Pancreas (tissue), 10 donors: ENCODE measurements at regions not wholly inside any gene's neighbourhood (a gene's known extent, or its start where the extent isn't known, plus 50 kb on each side); places are given as distances from the start of the nearest gene placed in this dataset.
A peak's percentile ranks its signal among the peaks of the same experiment; 100 is the strongest.

Experiments
- ATAC-seq, 4 donors: fragments of 200-7000 bp; cut with Tn5 transposase; one replicate each; pipeline versions ENCODE4 v1.8.0 to v1.9.1; 2020; ENCODE audit warnings: mild to moderate bottlenecking in 4 of 4, moderate library complexity in 4 of 4
- DNase-seq, 6 donors: peaks; one replicate each; pipeline ENCODE4 v3.0.0-alpha.2; 2020
- FAIRE-seq: peaks from 2 replicates; lab custom pipeline; 2012; peaks lifted over from hg19 to GRCh38; lab: Jason Lieb, UNC
- H3K27ac ChIP-seq, 4 donors: fragments of 200-600 bp; sonication (generic); 1 replicate in 3 of 4; 2 replicates in 1 of 4; pipeline versions ENCODE4 v1.5.0 to v1.8.0; 2020
- H3K27me3 ChIP-seq, 4 donors: fragments of 200-600 bp; one replicate each; pipeline ENCODE4 v1.8.0; 2021
- H3K36me3 ChIP-seq, 3 donors: fragments of 200-600 bp; sonication (generic) in 1 of 3; one replicate each; pipeline versions ENCODE4 v1.5.0 to v1.8.0; 2020 to 2021
- H3K4me1 ChIP-seq, 3 donors: fragments of 200-600 bp; one replicate each; pipeline ENCODE4 v1.8.0; 2021
- H3K4me3 ChIP-seq, 4 donors: fragments of 200-600 bp; sonication (generic) in 2 of 4; one replicate each; pipeline versions ENCODE4 v1.5.0 to v1.8.0; 2020 to 2021
- H3K9me3 ChIP-seq, 4 donors: fragments of 200-600 bp; one replicate each; pipeline ENCODE4 v1.8.0; 2021
- WGBS, 2 donors: extraction: QIAGEN DNeasy Blood & Tissue Kit; methylation state at CpG; one replicate each; pipeline ENCODE4 v1.1.7; 2013; 5-methylcytosine and 5-hydroxymethylcytosine counted together
- intact Hi-C, 3 donors: fragments of 100-400 bp; cut with DNase I; formaldehyde crosslinking; loops; one replicate each; pipeline versions ENCODE4 v1.11.1 to v1.14.2; 2022
- TF ChIP-seq, protein P1 (sequence below), 4 donors: fragments of 200-600 bp; sonication (generic) in 3 of 4; IDR thresholded peaks; one replicate each; pipeline versions ENCODE4 v1.5.0 to v1.8.0; 2021; ENCODE audit warnings: antibody characterized with exemption in 4 of 4
- donor health status: healthy with polysubstance abuse.
- donor health status: DM: no; HTN: no; CAD: no; lungs with moderate emphysema.
- donor health status: DM: no; HTN: no; CAD: no.
- donor health status: control.
- donor health status: control.
- donor health status: Bipolar disorder and iron deficiency.
- donor health status: DM: yes; HTN: yes; CAD: no.
- donor health status: DM: no; HTN: no; CAD: no.
- donor health status: DM: no; HTN: no; CAD: no.
- donor health status: DM: yes; HTN: yes; CAD: no.

DNA sequence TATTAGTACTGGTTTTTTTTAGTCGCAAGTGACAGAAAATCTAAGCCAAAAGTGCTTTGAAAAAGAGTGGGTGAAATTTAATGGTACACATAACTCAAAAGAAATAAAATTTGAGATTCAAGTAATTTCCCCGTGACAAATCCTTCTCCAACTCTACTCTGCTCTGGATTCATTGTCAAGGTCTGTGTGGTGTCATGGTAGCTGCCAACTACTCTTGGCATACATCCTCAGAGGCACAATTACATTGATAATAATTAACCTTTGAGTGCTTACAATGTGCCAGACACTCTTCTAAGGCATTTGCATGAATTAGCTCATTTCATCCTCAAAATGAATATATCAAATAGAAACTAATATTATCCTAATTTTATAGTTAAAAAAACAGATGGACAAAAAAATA, 1153.9 kb upstream of the NCAM2 start:
- H3K36me3 ChIP-seq: no peaks in the 10 kb centered on the region
- intact Hi-C loops: no loop called here
- WGBS, 2 donors: 48 to 55% methylated on average over 2 of the region's 2 CpGs
- TF ChIP-seq, protein P1, sequence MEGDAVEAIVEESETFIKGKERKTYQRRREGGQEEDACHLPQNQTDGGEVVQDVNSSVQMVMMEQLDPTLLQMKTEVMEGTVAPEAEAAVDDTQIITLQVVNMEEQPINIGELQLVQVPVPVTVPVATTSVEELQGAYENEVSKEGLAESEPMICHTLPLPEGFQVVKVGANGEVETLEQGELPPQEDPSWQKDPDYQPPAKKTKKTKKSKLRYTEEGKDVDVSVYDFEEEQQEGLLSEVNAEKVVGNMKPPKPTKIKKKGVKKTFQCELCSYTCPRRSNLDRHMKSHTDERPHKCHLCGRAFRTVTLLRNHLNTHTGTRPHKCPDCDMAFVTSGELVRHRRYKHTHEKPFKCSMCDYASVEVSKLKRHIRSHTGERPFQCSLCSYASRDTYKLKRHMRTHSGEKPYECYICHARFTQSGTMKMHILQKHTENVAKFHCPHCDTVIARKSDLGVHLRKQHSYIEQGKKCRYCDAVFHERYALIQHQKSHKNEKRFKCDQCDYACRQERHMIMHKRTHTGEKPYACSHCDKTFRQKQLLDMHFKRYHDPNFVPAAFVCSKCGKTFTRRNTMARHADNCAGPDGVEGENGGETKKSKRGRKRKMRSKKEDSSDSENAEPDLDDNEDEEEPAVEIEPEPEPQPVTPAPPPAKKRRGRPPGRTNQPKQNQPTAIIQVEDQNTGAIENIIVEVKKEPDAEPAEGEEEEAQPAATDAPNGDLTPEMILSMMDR (IDR thresholded peaks at IDR 0.05): no peak
- H3K4me3 ChIP-seq: no peak overlapping the region
- FAIRE-seq (no peak), ATAC-seq (no peak), DNase-seq (no peak)
- H3K9me3 ChIP-seq: no peaks in the 10 kb centered on the region
- H3K27me3 ChIP-seq: no peaks in the 10 kb centered on the region
- no peak overlapping the region for H3K27ac ChIP-seq
- H3K4me1 ChIP-seq: no peaks in the 10 kb centered on the region

DNA sequence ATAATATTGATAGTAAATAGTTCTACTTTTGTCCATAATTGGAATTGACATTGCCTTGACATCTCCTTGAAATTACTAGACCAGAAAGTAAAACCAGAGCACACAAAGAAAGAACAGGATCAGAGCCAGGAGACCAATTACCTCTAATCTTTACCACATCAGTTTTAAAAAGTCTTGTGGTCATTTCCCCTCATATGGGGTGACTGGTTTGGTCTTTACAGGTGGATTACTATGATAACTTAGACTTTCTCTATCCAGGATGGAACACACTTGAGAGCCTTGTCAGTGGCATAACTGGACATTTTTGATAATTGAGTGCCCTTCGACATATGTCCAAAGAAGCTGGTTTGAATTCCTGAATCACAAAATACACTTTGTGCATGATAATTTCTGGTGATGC, 1148.1 kb upstream of the NCAM2 start:
- DNase-seq: no peak
- Histone ChIP-seq H3K9me3 (no peaks in the 10 kb centered on the region), H3K4me1 (no peaks in the 10 kb centered on the region), H3K27ac (no peak overlapping the region), H3K36me3 (no peaks in the 10 kb centered on the region), H3K4me3 (no peak overlapping the region), H3K27me3 (no peaks in the 10 kb centered on the region)
- intact Hi-C loops: no loop called here
- WGBS, 2 donors: 89 to 97% methylated on average over 1 of the region's 1 CpG
- TF ChIP-seq, protein P1 (IDR thresholded peaks at IDR 0.05): no peak
- no peak for FAIRE-seq
- no peak for ATAC-seq

DNA sequence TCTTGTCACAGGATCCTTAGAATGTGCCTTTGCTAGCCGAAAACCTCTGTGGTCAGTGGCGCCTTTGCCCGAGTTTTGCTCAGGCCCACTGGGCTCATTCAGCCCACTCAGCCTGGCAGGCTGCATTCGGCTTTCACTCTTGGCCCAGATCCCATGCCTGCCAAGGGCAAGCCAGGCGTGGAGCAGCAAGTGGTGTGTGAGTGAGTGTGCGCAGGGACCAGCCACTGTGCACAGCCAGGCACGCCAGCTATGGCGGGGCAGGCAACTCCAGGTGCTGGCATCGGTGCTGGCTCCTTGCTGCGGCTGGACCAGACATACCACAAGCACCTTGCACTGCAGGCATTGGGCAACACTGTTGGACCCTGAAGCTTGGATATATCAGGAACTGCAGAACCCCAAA, 1145.1 kb upstream of the NCAM2 start:
- intact Hi-C loops: no loop called here
- H3K27ac ChIP-seq: no peak overlapping the region
- H3K4me1 ChIP-seq: no peaks in the 10 kb centered on the region
- DNase-seq (peak in 2 of 6 donors; percentile 7 to 65), FAIRE-seq (no peak), ATAC-seq (no peak)
- no peaks in the 10 kb centered on the region for H3K27me3 ChIP-seq
- H3K4me3 ChIP-seq: no peak overlapping the region
- no peaks in the 10 kb centered on the region for H3K36me3 ChIP-seq
- WGBS, 2 donors: 91 to 97% methylated on average over 10 of the region's 10 CpGs
- H3K9me3 ChIP-seq: no peaks in the 10 kb centered on the region
- TF ChIP-seq, protein P1 (IDR thresholded peaks at IDR 0.05): no peak

DNA sequence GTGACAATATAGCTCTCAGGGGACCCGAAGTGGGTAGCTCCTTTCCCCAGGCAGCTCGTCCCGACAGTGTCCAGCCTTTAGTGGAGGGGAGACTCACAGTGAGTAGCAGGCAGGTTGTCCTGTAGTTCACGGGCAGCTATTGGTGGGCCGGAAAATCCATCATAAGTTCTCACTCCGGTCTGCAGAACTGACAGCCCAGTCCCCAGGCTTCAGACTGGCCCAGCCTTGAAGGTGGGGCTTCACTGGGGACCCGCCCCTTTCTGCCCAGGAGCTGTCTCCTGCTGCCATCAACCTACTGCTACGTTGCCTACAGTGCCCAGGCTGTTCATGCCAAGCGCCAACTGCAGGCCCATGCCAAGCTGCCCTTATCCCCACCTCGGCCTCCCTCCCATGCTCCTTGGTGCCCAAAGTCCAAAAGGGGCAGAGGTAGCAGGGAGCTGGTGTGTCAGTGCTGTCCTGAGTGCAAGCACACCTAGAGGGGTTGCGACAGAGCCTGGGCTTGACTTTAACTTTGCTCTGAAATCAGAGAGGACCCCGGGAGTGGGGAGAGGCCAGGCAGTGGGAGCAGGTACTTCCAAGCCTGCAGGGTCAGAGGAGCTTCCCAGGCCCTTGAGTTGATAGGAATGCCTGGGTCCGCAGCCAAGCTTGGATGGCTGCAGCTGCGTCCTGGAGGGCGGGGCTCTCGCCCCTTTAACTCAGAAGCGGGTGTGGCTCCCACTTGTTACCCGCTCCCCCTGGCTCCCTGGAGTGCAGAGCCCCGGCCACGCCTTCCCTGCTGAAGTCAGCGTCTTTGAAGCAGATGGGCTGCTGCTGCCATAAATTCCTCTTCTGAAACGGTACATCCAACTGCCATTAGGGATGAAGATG, 1144.3 kb upstream of the NCAM2 start:
- Histone ChIP-seq H3K9me3 (no peaks in the 10 kb centered on the region), H3K4me1 (no peaks in the 10 kb centered on the region), H3K4me3 (no peak overlapping the region), H3K27ac (no peak overlapping the region), H3K27me3 (no peaks in the 10 kb centered on the region), H3K36me3 (no peaks in the 10 kb centered on the region)
- DNase-seq: peak in 2 of 6 donors; percentile 14 to 43
- intact Hi-C loops: no loop called here
- ATAC-seq: no peak
- TF ChIP-seq, protein P1 (IDR thresholded peaks at IDR 0.05): no peak
- FAIRE-seq: no peak
- WGBS, 2 donors: 82 to 88% methylated on average over 22 of the region's 22 CpGs

DNA sequence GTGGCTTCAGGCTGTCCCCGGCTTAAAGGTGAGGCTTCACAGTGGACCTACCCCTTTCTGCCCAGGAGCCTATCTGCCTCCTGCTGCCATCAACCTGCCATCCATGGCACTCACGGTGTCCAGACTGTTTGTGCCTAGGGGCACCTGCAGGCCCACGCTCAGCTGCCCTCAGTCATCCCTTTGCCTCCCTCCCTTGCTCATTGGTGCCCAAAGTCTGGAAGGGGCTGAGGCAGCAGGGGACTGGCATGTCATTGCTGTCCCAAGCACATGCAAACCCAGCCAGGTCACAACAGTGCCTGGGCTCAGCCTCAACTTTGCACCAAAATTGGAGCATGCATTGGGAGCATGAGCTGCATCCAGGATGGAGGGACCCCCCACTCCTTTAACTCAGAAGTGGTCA, 1142.7 kb upstream of the NCAM2 start:
- peak in 2 of 6 donors; percentile 11 to 19 for DNase-seq
- Histone ChIP-seq H3K27me3 (no peaks in the 10 kb centered on the region), H3K4me3 (no peak overlapping the region), H3K4me1 (no peaks in the 10 kb centered on the region), H3K36me3 (no peaks in the 10 kb centered on the region), H3K27ac (no peak overlapping the region), H3K9me3 (no peaks in the 10 kb centered on the region)
- no peak for FAIRE-seq
- TF ChIP-seq, protein P1 (IDR thresholded peaks at IDR 0.05): no peak
- intact Hi-C loops: no loop called here
- WGBS, 2 donors: 91 to 97% methylated on average over 3 of the region's 3 CpGs
- ATAC-seq: no peak
